Right lobe of liver (tissue), 4 donors: ENCODE measurements at regions not wholly inside any gene's neighbourhood (a gene's known extent, or its start where the extent isn't known, plus 50 kb on each side); places are given as distances from the start of the nearest gene placed in this dataset.
"Not testable (repeated sequence)": the region's sequence is repeated elsewhere in the genome, so short reads cannot be mapped to it uniquely, and the experiment has no call there.

ENCODE experiments used
- CTCF ChIP-seq, 4 donors: fragments of 200-600 bp in 3 of 4; fragments of 450-650 bp in 1 of 4; IDR thresholded peaks; one replicate each; pipeline versions ENCODE4 v1.5.1 to v1.8.0; 2016 to 2022; ENCODE audit warnings: antibody characterized with exemption in 4 of 4, mild to moderate bottlenecking in 2 of 4
- POLR2A ChIP-seq: fragments of 450-650 bp; IDR thresholded peaks from one replicate; pipeline ENCODE4 v1.6.1; 2017; ENCODE audit warnings: antibody characterized with exemption, mild to moderate bottlenecking
- donor health status: DM: no; HTN: no; CAD: no.
- donor health status: DM: no; HTN: no; CAD: no.
- donor health status: DM: no; HTN: yes; CAD: no.

- TF ChIP-seq CTCF (IDR thresholded peaks at IDR 0.05); POLR2A: not testable (repeated sequence)
Observed at GRCh38 chr1:143421290-143421689, 550.5 kb downstream of the FAM72C start.
